GM18505 (cell line): ENCODE measurements at regions not wholly inside any gene's neighbourhood (a gene's known extent, or its start where the extent isn't known, plus 50 kb on each side); places are given as distances from the start of the nearest gene placed in this dataset.

Experiments used
- ATAC-seq: cut with Tn5 transposase; IDR thresholded peaks from one replicate; pipeline ENCODE4 v1.9.1; 2021; ENCODE audit not compliant: unreplicated experiment
- POLR2A ChIP-seq: IDR thresholded peaks from 4 replicates; pipeline ENCODE4 v1.6.1; 2011; ENCODE audit warnings: borderline replicate concordance; ENCODE audit not compliant: insufficient read depth, insufficient read length; ENCODE audit errors: extremely low read depth

DNA sequence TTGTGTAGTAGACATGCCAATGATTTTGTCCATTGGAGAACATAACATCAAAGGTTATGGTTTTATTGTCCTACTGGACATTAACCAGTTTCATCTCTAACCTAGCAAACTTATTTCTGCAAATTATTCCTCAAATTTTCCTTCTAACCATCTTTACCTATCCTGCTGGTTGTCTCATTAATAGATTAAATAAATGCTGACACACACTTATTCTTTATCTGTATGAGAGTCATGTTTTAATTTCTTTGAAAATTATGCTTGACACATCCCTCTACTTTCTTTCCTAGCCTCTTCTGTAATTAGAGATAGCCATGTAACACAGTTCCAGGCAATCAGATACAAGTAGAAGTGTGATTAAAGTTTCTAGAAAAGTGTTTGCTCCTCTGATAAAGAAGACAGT, 98.9 kb downstream of the RPS29 start:
- TF ChIP-seq POLR2A: no peak
- ATAC-seq: no peak

DNA sequence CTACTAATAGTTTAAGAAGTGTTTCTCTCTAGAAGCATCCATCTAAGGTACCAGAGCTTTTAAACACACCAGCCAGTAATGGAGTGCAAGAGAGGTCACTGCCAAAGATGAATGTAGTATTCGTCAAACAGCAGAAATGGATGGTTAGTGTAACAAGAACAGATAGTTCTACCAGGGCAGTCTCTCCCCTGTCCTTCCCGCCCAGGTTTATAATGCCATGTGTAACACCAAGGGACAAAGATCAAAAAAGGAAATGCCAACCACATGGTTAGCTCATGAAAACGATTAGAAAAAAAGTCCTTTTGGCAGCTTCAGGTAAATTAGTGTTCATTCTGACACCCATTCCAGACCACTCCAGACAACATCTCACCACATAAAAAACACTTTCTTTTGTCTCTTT, 100.9 kb downstream of the RPS29 start:
- TF ChIP-seq POLR2A: no peak
- ATAC-seq: no peak

GRCh38 chr14:49484180-49484579, 102.0 kb downstream of the RPS29 start:
- ATAC-seq: no peak
- no peak for TF ChIP-seq POLR2A

DNA sequence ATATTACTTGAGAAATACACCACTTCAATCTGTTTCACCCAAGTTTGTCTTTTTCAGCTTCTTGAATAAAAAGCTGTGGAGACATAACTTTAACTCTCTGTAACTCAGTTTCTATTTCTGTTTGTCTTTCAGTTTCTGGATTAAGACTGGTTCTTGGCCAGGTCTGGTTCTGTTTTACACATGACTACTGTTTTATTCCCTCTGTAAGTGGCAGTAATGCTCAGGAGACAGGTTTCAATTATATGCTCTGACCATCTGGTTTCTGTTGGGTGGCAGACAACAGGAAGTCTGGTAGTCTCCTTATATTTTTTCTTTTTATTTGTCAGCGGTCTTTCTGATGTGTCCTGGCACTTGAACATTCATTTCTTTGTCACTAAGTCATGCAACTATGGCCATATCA, 102.9 kb downstream of the RPS29 start:
- TF ChIP-seq POLR2A: no peak
- ATAC-seq: peak; percentile 75

- TF ChIP-seq POLR2A: no peak
- ATAC-seq: no peak
Measured at GRCh38 chr14:49480979-49481498, 105.1 kb downstream of the RPS29 start.

- ATAC-seq: no peak
- no peak for TF ChIP-seq POLR2A
Measured at GRCh38 chr14:49480053-49480760, 106.0 kb downstream of the RPS29 start.

GRCh38 chr14:49479432-49479831, 106.7 kb downstream of the RPS29 start:
- TF ChIP-seq POLR2A: no peak
- ATAC-seq: no peak

DNA sequence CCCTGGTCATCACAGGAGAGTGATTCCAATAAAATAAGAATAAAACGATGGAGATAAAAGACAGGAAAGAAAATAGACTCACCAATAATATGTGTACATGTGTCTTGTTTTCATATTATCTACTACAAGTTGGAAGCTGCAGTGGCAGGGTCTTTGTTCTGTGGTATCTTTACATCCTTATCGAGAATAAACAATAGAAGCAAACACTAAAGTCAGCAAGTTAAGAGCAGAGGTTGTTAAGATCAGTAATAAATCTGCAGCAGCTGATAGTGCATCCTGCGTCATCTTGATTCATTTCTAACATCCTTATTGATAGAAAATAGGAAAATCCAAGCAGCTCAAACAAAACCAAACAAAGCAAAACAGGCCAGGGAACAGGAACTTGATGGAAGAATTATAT, 107.4 kb downstream of the RPS29 start:
- TF ChIP-seq POLR2A: no peak
- no peak for ATAC-seq

DNA sequence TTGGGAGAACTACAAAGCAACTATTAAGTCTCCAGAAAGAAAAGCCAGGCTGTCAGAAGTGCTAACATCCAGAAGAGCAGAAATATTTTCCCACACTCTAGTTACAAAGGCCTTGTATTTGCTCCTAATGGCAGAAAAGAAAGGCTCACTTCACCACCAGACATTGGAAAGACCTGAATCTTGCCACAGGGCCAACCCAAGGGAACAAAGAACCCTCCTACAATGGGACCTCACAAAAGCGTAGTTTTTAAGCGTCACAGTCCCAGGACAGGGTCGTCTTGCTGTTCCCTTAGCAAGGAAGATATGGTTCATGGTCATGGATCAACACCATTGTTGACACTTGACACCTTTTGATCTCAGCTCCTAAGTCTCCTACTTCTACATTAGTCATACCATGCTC, 119.1 kb downstream of the RPS29 start:
- no peak for ATAC-seq
- no peak for TF ChIP-seq POLR2A

GRCh38 chr14:49464885-49465284, 121.3 kb downstream of the RPS29 start:
- TF ChIP-seq POLR2A: no peak
- no peak for ATAC-seq

- no peak for TF ChIP-seq POLR2A
- no peak for ATAC-seq
Measured at GRCh38 chr14:49463146-49463545, 123.0 kb downstream of the RPS29 start.

DNA sequence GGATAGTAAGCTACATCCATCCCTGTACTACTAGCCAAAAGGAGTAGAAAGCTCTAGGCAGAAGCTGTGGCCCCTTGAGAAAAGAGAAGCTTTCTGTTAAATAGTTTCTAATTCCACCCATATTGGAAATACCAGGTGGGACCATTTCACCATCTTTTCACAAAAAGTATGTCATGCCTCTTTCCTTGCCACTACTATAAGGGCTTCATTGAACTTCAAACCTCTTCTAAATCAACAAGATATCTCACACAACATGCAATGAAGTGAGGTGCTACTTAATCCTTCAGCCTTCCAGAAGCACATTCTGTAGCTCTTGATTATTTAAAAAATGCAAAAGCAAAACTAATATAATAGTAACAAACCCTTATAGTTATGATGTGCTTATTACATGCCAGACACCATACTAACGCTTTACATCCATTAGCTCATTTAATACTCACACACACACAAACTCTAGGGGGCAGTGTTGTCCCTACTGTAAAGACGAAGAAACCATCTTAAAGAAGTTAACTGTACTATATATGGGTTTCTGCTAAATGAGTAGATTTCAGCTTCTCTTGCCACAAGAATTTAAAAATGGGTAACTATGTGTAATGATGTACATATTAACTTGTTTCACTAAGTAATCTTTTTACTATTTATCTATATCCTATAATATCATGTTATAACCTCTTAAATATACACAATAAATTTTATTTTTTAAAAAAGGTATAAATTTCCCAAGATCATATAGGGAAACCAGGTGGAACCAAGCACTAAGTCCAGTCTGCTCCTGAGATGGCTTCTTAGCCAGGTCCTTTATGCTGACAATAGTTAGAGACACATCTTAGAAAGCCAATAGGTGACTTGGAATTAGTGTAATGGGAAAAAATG, 124.4 kb downstream of the RPS29 start:
- ATAC-seq: peak; percentile 89
- no peak for TF ChIP-seq POLR2A

GRCh38 chr14:49460662-49461061, 125.5 kb downstream of the RPS29 start:
- ATAC-seq: no peak
- TF ChIP-seq POLR2A: no peak

GRCh38 chr14:49456589-49456988, 129.6 kb downstream of the RPS29 start:
- TF ChIP-seq POLR2A: no peak
- no peak for ATAC-seq

- TF ChIP-seq POLR2A: no peak
- ATAC-seq: no peak
Measured at GRCh38 chr14:49451938-49452337, 134.2 kb downstream of the RPS29 start.

GRCh38 chr14:49449749-49450148, 136.4 kb downstream of the RPS29 start:
- TF ChIP-seq POLR2A: no peak
- ATAC-seq: no peak
